HG02885 (cell line): ENCODE measurements at regions not wholly inside any gene's neighbourhood (a gene's known extent, or its start where the extent isn't known, plus 50 kb on each side); places are given as distances from the start of the nearest gene placed in this dataset.
"Not testable (repeated sequence)": the region's sequence is repeated elsewhere in the genome, so short reads cannot be mapped to it uniquely, and the experiment has no call there.

Experiments
- ATAC-seq: cut with Tn5 transposase; IDR thresholded peaks from one replicate; pipeline ENCODE4 v1.9.1; 2021; ENCODE audit warnings: mild to moderate bottlenecking; ENCODE audit not compliant: unreplicated experiment, poor library complexity

- ATAC-seq = no peak
Measured at GRCh38 chr4:104649631-104650030, 154.9 kb upstream of the CXXC4 start.

- ATAC-seq = not testable (repeated sequence)
Measured at GRCh38 chr4:104662269-104662668, 167.6 kb upstream of the CXXC4 start.

GRCh38 chr4:104677116-104677515 is 182.4 kb upstream of the CXXC4 start:
- no peak for ATAC-seq

DNA sequence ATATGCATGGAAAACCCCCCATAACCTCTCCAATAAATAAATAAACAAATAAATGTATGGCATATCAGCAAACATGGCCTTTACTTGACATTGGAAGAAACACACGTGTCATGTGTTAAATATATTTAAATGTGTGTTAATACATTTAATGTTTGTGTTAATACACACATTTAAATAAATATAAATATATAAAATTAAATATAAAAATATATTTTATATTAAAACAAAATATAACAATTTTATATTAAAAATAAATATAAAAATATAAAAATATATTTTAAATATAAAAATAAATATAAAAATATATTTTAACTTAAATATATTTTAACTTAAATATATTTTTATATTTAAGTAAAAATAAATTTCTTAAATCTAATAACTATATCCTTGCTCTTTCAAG is 187.6 kb upstream of the CXXC4 start:
- no peak for ATAC-seq

DNA sequence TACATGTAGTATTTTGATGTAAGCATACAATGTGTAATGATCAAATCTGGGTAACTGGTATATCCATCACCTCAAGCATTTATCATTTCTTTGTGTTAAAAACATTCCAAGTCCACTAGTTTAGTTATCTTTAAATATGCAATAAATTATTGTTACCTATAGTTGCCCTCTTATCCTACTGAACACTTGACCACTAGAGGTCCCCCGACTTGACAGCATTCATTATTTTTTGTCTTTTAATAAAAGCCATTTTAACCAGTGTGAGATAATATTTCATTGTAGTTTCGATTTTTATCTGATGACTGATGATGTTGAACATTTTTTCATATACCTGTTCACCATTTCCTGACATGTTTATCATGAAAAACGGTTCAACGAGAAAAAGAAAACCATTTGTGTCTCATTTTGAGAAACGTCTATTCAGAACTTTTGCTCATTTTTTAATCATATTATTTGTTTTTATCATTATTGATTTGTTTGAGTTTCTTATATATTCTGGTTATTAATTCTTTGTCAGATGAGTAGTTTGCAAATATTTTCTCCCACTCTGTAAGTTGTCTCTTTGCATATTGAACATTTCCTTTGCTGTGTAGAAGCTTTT is 199.0 kb upstream of the CXXC4 start:
- ATAC-seq = no peak

DNA sequence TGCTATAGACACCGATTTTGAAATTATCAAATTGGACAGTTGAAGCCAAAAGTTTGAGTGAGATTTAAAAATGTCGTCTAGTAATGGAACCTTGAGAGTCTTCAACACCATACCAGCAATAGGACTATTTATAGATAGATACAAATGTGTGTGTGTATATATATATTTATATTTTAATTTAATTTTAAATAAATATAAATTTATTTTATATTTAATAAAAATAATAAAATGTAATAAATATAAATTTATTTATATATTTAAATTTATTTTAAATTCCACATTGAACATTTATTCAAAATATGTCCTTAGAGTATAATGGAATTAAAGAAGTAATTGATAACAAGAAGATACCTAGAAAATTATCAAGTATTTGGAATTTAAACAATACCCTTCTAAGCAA is 221.9 kb upstream of the CXXC4 start:
- ATAC-seq = no peak

GRCh38 chr4:104719539-104720230 is 225.0 kb upstream of the CXXC4 start:
- peak; percentile 98 for ATAC-seq

DNA sequence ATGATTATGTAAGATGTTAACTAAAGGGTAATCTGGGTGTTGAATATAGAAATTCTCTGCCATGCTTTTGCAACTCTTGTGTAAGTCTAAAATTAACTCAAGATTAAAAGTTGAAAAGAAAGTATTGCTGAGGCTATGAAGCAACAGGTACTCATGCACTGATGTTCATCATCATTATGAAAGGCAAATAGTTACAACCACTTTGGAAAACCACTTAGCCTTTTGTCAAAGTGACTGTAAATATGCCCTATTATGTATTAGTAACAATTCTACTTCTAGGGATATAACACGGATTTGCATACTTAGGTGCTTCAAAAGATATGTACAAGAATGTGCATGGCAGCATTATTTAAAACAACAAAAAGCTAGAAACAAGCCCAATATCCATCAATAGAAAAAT is 227.8 kb upstream of the CXXC4 start:
- no peak for ATAC-seq

DNA sequence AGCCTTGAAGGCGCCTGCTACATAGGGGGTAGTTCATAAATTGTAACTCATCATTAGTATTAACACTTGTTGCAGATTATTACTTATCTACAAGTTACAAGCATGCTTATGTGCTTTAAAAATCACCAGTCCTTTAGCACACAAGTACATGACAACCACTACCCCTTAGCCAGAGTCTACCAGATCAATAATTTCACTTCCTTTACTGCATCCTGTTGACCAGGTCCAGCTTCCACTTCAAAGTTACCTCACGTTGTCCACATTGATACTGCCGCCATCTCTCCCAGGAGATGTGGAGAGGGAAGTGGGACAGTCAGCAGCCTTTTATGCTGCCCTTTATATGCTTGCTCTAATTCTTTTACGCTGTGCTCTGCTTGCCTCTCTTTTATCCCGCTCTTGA is 231.3 kb upstream of the CXXC4 start:
- ATAC-seq = no peak

GRCh38 chr4:104727643-104728042 is 232.9 kb upstream of the CXXC4 start:
- no peak for ATAC-seq

DNA sequence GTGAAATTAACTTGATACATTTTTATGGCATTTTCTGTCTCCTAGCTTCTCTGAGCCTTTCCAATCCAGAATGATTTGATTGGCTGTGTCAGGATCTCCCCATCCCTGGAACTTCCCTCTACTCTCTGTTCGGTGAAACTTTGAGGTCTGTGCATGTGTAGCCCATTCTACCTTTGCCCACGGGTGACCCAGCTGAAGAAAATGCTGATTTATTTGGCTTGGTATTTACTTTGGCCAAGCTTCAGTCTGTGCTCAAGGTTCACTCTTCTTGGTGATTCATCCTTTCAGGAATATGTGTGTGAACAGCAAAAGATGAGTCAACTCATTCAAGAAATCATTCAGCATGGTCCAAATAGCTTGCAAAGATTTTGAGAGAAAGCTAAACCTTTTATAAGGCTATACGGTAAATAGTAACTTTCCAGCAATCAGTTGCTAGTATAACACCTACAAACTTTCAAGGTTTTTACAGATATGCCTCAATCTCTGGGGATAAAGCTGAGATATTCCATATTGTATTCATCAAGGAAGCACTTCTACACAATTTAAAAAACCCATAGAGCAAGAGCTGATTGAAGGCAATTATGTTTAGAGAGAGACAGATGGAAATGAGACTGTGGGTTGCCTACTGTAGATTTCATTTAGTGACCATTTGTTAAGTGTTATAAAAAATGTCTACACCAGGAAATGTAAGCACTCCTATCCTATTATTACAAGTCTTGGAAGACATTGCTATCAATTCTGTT is 233.9 kb upstream of the CXXC4 start:
- no peak for ATAC-seq

DNA sequence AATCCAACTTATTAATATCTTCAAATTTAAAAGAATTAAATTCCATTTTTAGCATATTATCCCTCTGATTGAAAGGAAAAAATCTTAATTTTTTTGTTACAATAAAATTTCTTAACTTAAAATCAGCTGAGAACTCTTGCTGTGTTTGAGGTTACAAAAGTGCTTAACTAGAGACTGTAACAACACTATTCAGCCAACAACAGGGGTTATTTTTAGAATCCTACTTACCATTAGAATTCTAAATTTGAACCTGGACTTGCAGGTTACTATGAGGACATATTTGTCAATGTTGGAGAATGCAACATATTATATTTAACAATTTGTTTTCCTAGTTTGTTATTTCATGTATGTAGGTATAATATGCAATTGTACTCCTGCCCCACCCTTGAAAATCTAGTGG is 238.1 kb upstream of the CXXC4 start:
- ATAC-seq = no peak

DNA sequence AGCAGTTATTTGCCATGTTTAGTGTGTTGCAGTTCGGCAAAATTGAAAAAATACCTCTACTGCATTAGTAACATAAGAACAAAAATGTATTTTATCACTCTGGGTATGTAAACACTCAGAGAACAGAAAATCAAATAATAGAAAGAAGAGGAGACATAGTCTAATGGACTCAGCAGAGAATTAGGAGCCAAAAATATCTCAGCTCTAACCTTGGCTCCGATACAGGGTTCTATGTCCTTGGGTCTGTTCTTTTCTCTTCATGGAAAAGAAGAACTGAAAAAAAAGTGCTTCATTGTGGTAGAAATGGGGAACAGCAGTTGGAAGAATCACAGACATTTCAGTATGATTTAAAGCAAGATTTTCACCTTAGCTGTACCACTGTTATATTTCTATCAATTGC is 240.5 kb upstream of the CXXC4 start:
- ATAC-seq = no peak

DNA sequence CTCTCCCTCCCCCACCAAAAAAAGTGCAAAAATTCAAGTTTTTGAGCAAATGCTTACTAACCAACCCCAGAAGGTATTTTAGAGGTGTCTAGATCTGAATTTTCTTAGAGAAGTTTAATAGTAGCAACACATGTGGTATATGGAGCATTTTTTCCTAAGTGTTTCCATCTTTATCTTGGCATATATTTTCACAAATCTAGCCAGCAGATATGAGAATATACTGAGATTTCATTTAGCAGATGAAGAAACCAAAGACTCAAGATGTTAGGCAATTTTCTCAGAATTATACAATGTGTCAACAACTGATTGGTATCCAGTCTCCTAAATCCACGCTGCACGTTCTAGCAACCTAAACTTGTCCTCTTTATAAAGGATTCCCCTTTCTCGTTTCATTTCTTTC is 245.5 kb upstream of the CXXC4 start:
- no peak for ATAC-seq

GRCh38 chr4:104743215-104743653 is 248.5 kb upstream of the CXXC4 start:
- peak; percentile 98 for ATAC-seq

GRCh38 chr4:104747635-104748034 is 252.9 kb upstream of the CXXC4 start:
- no peak for ATAC-seq

DNA sequence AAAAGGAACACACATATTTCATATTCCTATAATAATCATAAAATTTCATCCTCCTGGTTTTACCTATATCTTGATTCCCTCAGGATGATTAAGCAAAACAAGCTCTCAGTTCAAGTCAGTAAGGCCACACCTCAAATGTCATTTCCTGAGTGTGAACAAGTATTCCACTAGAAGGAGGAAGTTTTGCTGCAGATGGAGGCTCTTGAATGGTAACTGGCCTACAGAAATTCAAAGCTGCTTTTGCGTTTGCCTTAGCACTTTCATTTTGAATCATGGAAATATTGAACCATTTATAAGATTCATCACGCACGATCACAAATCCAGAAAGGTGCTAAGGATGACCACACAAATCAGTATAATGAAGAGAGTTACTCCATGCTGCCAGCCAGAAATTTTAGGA is 254.4 kb upstream of the CXXC4 start:
- ATAC-seq = peak; percentile 40

DNA sequence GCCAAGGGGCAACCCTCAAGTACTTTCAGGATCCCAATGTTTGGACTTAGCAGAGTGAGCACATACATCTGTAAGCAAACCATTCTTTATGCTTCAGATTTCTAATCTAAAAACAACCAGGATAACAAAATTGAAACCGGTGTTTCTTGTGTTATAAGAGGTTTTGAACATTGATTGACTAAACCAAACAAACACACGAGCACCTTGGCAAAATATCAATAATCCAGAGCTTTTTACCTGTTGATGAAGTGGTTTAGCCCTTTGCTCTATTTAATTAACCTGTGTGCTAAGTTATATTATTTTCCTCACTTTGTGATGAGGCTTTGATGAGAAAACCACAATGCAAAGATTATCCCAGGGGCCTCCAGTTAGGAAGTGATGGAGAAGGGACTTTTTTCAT is 255.3 kb upstream of the CXXC4 start:
- no peak for ATAC-seq

- ATAC-seq = no peak
Measured at GRCh38 chr4:104751468-104751867, 256.8 kb upstream of the CXXC4 start.

- peak; percentile 88 for ATAC-seq
Measured at GRCh38 chr4:104752337-104752736, 257.6 kb upstream of the CXXC4 start.

DNA sequence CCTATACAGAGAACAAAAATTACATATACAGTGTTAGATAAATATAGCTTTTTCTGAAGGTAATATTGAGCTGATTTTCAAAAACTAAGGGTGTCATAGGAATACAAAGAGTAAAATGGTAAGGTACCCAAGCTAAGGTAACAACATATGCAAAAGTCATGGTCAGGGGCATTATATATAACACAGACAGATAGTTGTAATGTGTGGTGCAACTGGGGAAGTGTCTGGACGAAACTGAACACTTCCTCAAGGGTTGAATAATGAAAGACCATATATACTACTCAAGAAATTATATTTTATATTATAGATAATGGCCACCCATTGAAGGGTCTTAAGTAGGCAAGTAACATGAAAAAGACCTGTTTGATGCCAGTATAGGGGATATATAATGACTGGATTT is 262.1 kb upstream of the CXXC4 start:
- ATAC-seq = peak; percentile 57

DNA sequence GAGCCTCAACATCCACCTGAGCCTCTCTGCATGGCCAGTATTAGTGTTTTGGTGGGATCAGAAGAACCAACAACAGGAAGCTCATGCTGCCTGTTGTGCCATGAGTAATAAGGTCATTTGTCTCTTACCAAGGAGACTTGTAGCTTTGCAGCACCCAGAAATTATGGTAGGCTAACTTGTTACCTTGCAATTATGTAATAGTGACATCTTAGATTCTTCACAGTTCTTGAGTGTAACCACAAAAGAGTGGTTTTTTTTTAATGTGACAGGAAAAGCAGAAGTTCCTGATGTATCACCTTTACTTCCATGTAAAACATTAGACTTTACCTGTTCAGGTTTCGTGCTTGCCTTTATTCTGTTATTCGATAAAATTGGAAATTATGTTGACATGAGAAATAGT is 263.9 kb upstream of the CXXC4 start:
- ATAC-seq = no peak
